Stimulated activated naive CD4-positive, alpha-beta T cell (primary cell): ENCODE measurements at regions not wholly inside any gene's neighbourhood (a gene's known extent, or its start where the extent isn't known, plus 50 kb on each side); places are given as distances from the start of the nearest gene placed in this dataset.

ENCODE experiments used
- DNase-seq, 6 experiments: peaks; one replicate each; lab custom pipeline; 2025; lab: John Stamatoyannopoulos, UW

GRCh38 chr9:91130796-91131318 lies 230.9 kb downstream of the AUH start:
- DNase-seq = no peak

- DNase-seq = no peak
These were observed 230.3 kb downstream of the AUH start for GRCh38 chr9:91131433-91131839.

DNA sequence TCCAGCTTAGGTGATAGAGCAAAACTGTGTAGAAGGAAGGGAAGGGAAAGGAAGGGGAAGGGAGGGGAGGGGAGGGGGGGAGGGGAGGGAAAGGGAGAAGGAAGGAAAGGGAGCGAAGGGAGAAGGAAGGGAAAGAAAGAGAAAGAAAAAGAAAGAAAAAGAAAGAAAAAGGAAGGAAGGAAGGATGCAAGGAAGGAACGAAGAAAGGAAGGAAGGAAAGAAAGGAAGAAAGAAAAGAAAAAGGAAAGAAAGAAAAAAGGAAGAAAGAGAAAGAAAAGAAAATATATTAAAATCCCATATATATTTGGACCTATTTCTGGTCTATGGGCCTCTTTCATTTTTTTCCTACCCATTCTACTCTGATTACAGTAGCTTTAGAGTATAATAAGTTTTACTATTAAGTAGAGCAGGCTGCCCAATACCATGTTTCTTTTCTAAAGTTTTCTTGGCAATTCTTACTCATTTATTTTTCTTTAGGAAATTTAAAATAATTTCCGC lies 229.1 kb downstream of the AUH start:
- no peak for DNase-seq

- no peak for DNase-seq
These were observed 227.1 kb downstream of the AUH start for GRCh38 chr9:91134608-91135007.

DNA sequence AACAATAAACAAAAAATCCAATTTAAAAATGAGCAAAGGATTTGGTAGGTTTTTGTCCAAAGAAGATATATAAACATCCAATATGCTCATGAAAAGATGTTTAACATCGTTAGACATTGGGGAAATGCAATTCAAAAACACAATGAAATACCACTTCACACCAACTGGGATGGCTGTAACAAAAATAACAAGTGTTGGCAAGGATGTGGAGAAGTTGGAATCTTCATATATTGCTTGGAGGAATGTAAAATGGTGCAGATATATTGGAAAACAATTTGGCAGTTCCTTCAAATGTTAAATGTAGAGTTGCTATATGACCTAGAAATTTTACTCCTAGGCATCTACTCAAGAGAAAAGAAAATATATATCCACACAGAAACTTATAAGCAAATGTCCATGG lies 224.3 kb downstream of the AUH start:
- no peak for DNase-seq

DNA sequence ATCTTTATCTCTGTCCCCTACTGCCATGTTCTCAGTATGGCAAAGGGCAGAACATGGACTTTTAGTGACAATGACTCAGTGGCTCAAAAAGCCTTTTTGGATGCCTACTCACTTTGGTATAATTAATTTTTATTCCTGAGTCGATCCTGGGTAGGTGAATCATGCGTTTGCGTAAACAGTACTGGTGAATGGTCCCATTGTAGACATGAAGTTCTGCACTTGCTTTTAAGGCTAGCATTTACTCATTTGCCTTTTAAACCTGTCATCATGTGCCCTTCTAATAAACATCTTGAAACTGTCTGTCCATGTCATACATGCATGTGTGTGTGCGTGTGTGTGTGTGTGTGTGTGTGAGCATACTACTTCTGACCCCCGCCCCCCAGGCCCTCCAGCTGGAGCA lies 223.0 kb downstream of the AUH start:
- DNase-seq = no peak

- DNase-seq = no peak
These were observed 220.2 kb downstream of the AUH start for GRCh38 chr9:91141407-91141965.

- DNase-seq = no peak
These were observed 218.6 kb downstream of the AUH start for GRCh38 chr9:91143162-91143561.

DNA sequence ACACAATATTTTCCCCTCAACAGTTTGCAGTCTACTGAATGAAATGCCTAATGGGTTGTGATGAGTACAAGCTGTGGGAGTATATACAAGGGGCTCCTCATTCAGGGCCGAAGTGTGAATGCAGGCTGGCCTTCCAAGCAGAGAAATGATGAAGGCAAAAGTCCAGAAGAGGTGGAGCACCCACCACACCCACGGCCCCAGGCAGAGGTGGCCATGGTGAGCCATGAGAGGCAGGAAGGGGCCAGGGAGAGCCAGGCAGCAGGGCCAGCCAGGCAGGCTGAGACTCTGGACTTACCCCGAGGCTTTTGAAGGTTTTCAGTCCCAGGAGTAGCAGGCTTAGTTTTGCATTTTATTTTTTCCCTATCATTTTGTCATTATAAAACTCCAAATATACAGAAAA lies 218.1 kb downstream of the AUH start:
- no peak for DNase-seq

GRCh38 chr9:91144769-91145168 lies 216.9 kb downstream of the AUH start:
- DNase-seq = no peak

DNA sequence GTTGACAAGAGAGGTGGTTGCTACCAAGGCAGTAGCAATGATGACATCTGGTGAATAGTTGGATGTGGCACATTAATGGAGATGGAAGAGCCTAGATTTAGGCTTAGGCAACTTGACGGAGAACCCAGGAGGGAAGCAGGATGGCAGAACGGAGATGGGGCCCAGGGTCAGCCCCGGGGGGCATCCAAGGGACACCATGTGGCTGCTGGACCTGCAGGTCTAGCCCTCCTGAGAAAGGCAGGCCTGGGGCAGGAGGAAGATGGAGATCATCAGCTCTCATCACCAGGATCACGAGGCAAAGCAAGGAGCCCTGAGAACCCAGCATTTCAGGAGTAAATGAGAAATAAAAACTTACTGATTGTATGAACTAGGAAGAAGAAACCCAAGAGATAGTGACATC lies 216.2 kb downstream of the AUH start:
- no peak for DNase-seq

GRCh38 chr9:91146391-91147019 lies 215.2 kb downstream of the AUH start:
- DNase-seq = no peak

GRCh38 chr9:91147079-91147708 lies 214.5 kb downstream of the AUH start:
- DNase-seq = no peak

DNA sequence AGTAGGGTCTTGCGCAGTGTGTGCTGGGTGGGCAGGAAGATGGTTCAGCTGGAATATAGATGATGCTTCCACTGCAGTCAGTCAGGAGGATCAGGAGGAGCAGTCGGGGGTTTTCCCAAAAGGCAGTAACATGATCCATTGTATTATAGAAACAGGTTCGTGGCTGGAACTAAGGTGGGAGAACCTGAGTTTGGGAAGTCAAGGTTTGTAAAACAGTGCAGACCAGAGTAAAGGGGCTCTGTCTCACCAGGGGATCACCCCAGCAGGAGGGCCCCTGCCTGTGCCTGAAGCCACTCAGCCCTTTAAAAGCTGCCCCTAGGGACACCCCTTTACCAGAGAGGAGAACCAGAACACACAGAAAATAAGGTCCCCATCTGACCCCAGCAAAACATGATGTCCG lies 213.4 kb downstream of the AUH start:
- DNase-seq = no peak

GRCh38 chr9:91150273-91150997 lies 211.3 kb downstream of the AUH start:
- DNase-seq = no peak

DNA sequence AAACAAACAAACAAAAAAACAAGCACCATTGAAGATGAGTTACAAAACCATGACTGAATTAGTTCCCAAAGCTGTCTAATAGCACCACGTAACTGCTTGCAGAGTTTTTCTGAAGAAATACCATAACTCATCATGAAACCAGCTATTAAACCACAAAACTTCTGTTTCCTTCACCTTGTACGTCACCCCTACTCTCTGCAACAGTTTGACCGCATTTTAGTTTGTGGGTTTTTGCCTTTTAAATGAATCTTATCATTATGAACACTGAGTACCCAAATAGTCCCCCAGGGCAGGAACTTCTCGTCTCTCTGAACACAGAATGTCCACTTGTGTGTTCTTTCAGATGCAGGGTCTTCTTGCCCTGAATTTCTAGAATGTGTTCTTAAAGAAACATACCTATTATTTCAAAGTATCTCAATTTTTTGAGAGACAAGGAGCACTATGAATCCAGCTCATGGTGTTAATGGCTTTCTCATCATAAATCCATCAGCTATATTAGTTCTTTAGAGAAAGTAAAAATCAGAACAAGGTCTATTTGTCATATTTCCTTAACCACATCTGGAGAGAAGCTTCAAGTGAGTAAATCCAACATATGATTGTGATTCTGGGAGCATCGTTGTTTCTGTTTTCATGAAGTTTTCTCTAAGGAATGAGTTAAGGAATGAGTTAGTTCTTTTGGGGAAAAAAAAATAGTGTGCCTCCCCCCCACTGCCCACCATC lies 210.6 kb downstream of the AUH start:
- DNase-seq = peak in 3 of 6 experiments; percentile 69 to 78 (median 72)

- DNase-seq = no peak
These were observed 210.0 kb downstream of the AUH start for GRCh38 chr9:91151718-91152095.

GRCh38 chr9:91154686-91155085 lies 207.0 kb downstream of the AUH start:
- DNase-seq = no peak

GRCh38 chr9:91155181-91155580 lies 206.5 kb downstream of the AUH start:
- no peak for DNase-seq

DNA sequence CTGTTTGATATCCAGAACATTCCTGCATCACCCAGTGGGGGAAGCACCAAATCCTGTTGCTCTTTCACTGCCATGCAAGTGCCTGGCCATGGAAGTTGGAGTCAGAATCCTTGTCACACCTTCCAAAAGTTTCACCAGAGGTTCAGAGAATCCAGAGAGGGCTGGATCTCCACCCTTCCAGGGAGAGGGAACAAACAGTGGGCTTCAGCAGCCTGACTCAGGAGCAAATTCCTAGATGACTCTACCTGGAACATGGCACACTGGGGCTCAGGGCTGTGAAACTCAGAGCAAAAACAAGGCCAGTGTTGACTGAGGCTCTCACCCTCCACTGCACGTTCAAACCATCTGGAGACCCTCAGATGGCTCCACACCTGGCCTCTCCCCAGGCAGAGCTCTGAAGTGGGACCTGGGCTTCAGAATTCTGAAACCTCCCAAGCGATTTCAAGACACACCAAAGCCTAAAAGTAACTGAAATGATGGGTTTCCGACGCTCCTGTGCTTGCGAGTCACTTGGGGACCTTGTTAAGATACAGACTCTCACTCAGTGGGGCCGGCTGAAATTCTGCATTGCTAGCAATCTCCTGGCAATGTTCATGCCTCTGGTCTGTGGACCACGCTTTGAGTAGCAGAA lies 205.9 kb downstream of the AUH start:
- DNase-seq = no peak

DNA sequence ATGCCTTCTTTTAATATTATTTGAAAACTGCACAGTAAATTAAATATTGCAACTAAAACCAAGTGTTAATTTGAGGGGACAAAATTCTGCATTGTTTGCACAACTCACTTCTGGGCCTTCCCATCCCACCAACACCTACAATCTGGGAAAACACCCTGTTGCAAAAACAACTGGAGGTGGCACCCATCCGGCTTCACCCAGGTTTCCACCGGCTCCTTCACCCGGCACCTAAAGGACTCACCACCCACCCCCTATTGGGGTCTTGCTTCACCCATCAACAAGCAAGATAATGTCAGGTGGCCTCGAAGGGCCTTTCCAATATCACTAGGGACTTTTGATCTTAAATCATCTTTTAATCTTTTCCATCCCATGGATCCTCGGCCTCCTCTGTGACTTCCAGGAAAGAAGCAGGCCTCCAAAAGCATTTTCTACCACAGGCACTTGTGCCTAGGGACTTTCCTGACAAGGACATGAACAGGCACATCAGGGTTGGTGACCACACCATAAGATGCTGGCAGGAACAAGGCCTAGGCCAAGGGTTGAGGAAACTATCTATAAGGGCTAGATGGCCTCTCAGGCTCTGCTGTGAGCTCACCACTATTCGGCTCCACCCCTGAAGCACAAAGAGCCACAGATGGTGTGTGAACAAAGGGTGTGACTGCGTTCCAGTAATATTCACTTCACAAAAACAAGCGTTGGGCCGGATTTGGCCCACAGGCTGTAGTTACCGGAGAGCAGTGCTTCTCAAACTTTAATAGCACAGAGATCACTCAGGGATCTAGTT lies 205.1 kb downstream of the AUH start:
- DNase-seq = no peak
